Stimulated activated CD4-positive, alpha-beta T cell treated with anti-CD3 and anti-CD28 coated beads, Interleukin-15, amount 100 ng/mL, for 48 hours (primary cell): ENCODE measurements at regions not wholly inside any gene's neighbourhood (a gene's known extent, or its start where the extent isn't known, plus 50 kb on each side); places are given as distances from the start of the nearest gene placed in this dataset.

Experiments
- DNase-seq, 2 donors: peaks; one replicate each; pipeline ENCODE4 v3.0.0-alpha.2; 2020; ENCODE audit warnings: low read depth in 2 of 2

DNA sequence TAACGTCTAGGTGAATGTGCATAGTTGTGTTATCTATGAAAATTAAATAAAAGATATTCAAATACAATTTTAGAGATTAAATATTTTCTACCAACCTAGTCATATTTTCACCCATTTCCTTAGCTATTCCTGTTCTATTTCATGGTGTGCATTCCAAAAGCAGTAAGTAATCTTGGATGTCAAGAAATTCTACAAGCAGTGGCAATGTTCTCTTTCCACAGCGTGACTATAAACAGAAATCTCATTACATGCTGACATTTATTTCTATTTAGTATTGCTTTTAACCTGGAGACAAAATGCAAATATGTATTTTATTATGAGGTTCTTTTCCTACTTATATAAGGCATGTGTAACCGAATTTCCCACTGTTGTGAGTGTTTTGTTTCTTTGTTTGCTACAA, 510.0 kb downstream of the ACTL7B start:
- no peak for DNase-seq

DNA sequence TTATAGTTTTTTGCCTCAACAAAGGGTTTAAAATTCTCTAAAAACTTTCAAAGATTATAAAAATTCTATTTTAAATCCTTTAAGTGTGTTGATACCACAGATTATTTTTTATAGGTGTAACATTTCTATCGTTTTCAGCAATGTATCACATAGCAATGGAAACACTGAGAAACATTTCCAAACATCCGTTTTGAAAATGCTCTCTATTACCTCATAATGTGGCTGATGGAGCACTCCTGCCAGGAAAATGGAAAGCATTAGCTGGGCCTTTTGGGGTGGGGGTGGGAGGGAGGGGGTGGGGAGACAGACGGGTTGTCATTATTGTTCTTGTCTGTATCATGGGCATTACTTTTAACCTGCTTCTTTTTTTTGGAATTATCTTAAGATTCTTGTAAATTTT, 516.5 kb downstream of the ACTL7B start:
- DNase-seq = no peak

DNA sequence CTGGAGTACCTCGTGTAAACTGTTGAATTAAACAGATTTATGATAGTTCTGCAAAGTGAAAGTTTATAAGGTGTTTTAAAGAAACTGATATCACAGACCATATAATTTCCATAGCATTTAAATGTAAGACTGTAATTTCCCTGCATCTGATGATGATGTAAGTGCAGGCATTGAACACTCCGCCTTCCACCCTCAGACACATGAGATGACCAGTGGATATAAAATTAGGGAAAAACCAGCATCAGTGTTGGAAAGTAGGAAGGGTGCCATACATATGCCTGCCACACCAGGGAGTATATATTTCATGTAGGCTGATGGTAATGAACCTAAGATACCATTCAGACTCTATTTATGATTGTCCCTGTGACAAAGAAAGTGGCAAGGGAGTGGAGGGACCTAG, 519.2 kb downstream of the ACTL7B start:
- no peak for DNase-seq

DNA sequence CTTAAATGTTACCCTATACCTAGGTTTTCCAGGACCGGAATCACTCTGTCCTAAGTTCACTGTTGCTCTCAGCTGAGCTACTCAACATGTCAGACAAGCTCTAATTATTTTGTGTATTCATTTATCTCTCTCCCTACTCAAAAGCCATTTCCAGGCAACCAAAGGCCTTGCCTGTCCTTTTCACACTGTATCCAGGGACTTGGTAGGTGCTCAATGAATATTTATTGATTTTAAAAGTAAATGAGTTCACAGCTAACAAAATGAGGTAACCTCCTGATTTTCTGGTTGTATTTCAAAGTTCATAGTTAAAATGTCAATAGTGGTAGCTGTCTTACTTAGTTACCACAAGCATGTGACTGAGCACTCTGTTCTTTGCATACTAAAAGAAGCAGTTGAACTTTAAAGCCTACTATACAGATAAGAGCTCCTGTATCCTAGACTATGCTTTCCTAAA, 522.2 kb downstream of the ACTL7B start:
- DNase-seq = no peak

DNA sequence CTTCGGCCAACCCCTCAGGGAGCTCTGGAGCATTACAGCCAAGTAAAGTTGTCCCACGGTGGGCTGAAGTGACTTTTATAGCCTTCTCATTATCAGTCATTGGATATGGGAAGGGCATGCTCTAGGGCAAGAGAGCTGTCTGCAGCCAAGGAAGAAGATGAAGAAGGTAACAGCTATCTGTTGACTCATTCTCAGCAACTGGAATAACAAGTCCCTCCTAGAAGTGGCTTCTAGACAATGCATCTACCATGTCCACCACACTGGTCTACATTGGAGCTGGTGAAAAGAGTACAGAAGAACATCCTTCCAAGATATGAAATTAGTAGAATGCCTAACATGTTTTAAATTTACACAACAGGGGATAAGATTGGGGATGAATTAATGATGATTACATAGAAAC, 524.2 kb downstream of the ACTL7B start:
- DNase-seq = no peak

DNA sequence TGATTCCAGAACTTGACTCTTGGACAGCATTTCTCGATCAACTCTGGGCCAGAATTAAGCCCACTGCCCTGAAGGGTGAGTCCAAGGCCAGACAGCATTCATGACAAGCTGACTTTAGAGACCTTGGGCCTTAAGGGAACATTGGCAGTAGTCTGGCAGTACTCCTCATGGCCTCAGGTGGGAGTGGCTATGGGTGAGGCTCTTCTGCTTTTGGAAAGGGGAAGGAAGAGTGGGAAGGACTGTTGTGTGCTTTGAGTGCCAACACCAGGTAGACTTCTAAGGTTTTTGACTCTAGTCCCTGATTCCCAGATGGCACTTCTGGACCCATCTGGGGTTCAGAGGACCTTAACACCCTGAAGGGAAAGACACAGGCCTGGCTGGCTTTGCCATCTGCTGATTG, 530.4 kb downstream of the ACTL7B start:
- DNase-seq = no peak

DNA sequence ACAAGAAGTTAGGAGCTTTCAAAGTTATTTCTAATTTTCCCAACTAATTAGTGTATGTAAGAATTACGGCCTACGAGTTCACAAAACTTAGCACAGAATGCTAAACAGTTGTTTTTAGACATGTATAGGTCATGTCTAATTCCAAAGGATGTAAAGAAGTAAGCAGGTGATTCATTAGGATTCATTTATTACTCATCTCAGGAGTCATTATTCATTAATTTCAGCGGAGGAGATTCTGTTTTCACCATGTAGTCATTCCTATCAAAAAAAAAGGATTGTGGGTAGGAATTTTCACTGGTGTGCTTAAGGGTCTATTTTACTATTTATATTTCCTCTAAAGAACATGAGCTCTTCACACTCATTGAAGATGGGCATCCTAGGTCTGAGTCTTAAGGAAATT, 532.2 kb downstream of the ACTL7B start:
- DNase-seq = no peak

DNA sequence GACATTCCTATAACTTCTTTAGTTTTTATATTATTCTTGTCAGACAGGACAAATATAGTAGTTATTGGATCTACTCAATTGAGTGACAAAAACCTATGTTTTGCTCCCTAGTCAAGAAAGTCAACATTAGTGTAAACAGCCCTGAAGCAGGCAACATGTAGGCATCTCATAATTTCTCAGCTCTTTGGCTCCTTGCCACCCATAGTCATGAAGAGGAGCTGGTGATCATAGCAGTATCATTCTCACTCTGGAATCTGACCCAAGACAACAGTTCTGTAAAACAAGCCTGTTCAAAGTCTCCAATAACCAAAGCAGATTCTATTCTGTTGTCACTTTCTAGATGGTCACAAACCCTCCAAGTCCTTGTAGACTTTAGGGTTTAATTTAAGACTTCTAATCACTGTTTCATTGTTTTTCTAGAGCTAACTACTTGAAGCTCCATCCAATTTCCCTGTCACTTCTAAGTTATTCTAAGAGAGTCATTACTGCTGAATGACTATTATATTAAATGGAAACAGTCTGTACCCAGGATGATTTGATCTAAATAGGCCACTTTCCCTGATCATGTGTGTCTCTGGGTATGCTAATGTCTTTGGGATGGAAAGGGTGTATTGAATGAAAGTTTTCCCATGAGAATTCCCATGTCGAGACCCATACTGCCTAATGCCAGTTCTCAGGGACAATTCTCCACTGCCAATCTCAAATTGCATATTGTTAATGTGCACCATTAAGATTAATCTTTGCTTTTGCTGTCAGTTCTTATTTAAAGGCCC, 533.3 kb downstream of the ACTL7B start:
- DNase-seq = no peak

DNA sequence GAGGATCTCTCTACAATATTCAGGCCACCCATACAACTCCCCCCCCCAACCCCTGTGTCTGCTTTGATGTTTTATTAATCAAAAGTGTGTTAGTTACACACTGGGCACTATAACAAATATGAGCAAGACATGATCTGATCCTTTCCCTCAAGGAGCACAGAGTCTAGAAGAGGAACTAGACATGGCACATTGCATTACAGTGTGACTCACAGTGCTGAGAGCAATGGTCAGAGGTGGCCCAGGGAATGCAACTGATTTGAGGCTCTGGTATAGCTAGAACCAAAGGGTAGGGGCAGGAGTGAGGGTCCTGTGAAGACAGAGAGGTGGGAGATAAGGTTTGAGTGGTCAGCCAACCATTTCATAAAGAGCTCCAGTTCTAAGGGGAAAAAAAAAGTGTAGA, 539.2 kb downstream of the ACTL7B start:
- no peak for DNase-seq

DNA sequence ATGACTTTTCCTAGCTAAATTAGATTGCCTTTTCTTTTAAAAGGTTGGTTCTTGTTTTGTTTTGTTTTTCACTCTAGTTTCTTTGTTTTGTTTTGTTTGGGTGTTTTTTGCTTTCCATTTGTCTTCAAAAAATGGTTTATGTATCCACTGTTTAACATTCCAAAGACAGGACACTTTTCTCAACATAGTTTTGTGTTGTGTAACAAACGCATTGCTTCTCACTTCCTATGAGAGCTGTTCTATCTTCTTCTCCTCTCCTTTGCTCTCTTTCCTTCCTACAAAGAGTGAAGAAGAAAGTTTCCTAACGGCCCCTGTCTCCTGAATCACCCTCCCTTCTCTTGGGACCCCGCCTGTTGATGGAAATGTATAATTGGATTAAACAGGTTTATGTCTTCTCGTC, 539.7 kb downstream of the ACTL7B start:
- DNase-seq = no peak

DNA sequence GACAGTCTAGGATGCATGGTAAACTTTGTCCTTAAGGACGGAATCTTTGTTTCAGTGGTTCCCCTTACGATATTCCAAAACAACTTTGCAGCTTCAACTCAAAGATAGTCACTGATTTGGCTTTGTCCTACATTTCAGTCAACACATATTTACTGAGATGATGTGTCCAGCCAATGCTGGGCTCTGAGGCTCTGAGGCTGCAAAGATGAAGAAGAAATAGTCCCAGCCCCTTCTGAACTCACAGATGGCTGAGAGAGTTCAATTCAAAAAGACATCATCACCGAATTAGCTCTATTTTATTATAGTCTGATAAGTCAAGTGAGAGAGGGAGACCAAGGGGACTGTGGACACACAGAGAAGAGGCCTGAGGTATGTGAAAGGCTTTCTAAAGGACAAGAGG, 544.0 kb downstream of the ACTL7B start:
- no peak for DNase-seq

DNA sequence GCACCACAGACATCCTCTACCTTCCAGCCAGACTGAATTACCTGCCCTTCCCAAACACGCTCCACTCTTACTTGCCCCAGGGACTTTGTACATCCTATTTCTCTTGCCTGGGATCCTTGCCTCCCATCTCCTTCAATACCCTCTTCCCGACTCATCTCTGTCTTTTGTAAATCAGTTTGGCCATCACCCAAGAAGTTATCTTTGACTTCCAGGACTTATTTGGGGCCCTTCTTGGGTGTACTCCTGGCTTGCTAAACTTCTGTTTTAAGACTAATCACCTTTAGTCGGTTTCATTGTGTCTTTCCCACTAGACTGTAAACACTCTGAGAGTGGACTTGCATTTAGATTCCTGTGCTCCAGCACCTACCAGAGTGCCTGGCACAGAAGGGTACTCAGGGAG, 545.6 kb downstream of the ACTL7B start:
- no peak for DNase-seq

DNA sequence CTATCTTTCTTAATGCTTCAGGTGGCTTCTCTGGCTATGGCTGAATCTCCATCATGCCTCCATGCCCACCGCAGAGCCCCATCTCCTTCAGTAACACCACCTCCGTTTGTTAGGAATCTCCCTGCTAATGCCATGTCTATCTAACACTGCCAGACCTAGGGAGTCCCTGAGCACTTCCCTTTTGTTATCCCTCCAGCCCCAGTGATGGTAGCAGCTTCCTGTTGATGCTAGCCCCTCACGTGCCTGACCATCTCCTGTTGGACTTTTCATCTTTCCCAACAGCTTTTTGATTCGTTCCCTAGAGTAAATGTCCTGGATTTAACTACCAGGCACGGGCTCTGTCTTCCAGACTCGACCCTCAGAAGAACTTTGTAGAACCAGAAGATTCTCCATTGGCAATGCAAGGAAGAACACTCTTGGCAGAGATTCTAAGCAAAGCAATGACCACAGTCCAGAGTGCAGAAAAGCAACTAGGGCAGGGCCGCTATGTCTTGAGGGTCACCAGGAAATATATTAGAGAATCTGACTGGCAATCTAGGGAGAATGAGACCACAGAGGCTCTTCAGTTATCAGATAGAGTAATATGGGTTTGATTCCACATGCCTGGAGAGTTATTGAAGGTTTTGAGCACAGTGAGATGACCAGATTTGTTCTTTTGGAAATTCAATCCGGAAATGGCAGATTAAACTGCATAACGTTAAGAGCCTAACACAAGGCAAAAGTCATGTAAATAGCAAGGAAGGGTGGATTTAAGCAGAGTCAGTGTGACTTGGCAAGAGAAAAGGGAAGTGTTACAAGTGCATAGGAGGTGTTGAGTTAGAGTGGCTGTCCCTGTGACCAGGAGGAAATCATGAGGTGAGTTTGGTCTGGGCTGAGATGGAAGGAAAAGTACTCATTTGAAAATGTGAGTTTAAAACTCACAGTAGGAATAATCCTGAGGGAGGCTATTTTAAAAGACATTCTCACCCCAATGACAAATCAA, 555.2 kb downstream of the ACTL7B start:
- DNase-seq = no peak

DNA sequence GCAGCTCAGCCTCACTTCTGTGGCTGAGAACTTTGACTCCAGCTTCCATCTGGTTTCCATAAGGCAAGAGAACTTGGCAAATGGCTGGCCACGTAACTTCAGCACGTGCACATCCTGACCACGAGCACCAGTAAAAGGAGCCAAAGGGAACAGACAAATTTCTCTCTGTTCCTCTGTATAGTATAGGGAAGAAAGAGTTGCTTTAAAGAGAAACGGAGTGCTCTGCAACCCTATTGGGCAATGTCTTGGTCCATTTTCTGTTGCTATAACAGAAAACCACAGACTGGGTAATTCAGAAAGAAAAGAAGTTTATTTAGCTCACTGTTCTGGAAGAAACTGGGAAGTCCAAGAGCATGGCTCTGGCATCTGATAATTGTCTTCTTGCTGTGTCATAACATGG, 558.7 kb downstream of the ACTL7B start:
- no peak for DNase-seq

DNA sequence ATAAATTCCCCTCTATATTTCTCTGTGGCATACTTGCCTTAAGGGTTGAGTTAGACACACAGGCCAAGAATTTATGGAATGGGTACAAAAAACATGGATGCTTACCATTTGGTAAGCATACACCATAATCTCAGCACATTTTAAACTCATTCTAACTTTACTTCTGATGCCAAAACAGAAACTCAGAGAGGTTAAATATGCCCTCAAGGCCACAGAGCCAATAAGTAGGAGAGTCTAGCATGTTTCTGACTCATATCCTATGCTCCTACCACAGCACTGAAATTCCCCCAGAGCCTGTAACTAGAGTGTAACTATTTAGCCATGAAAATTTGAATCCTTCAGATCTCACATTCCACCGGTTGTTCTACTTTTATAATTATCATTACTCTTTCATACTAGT, 559.7 kb downstream of the ACTL7B start:
- no peak for DNase-seq

DNA sequence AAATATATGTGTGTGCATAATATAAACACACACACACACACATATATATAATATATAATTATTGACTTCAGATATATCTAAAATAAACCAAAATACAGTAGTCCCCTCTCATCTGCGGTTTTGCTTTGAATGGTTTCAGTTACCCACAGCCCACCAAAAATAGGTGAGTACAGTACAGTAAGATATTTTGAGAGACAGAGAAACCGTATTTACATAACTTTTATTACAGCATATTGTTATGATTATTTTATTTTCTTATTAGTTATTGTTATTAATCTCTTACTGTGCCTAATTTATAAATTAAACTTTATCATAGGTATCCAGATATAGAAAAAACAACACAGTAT, 564.2 kb downstream of the ACTL7B start:
- no peak for DNase-seq

DNA sequence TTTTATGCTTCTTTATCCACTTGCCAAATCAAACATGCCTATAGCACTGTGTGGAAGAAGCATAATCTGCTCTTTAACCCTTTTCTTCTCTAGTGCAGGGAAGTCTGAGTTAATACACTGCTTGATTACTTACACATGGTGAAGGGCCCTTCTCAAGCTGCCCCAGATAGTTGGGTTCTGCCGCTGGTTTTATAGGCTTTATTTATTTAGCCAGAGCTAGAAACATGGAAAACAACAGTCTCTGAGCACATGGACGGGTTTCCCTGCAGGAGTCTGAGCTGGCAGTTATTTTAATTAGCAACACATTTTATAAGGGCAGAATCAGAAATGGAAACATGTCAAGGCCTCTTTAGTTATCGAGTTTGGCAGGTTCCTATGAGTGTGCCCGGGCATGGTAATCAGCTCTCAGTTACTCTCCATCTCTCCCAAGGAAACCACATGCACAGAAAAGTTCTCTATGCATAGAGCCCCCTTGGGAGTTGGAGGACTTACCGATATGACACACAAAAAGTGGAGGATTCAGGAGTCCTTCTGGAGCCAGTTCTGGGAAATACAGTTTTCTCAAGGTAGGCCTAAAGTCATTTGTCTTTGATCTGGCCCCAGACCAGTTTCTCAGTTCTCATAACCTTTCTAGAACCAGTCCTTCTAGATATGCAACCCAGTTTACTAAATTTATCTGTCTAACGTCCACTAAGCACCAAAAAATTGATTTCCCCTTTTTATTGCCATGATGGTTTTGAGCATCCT, 564.8 kb downstream of the ACTL7B start:
- no peak for DNase-seq

DNA sequence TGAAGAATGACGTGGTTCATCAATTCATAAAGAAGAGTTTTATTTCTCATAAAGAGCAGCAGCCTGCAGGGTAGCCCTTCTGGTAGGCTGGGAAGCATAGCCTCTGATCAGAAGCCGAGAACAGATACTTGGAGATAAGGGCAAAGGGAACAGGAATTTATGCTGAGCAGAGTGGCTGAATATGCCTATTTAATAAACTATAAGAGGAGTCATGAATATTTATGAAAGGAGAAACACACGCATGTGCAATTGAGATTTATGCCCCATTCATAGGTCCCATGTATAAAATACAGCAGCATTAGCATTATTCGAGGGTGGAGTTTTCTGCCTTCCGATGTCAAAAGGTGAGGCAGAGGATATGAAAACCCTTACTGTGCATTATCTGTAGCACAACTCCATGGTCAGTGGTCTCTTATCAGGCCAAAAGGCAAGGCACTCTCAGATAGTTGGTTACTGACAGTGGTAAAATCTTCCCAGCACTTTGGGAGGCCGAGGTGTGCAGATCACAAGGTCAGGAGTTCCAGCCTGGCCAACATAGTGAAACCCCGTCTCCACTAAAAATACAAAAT, 569.1 kb downstream of the ACTL7B start:
- no peak for DNase-seq

DNA sequence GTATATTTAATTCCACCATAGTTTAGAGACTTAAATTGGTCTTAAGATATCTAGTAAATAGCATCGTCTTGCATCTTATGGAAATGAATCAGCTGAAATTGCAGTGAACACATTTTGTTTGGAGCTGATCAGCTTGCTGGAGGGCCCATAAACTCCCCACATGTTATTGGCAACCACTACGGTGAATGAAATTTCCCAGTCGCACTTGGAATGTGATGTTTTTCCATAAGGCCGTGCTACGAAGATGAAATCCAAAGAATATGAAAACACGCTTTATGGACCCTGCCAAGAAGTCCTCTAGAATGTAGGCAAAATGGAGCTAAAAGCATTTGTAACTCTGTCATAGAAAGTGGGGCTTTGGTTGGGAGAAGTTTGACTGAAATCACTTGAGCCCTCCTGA, 572.1 kb downstream of the ACTL7B start:
- no peak for DNase-seq

DNA sequence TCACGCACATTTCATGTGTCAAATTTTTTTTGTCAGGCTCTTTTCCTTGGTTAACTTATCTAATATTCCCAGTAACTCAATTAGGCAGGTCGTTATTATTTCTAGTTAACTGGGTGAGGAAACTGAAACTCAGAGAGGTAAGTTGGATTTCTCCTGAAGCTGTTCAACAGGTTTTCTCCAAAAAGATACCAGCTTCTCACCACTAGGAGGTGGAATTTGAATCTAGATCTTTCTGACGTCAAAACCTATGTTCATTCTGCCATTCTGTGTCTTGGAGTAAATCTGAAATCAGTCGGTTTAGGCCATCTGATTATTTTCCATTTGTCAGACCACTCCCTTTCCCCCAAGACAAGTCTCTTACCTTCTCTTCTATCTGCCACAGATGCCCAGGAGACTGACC, 572.9 kb downstream of the ACTL7B start:
- no peak for DNase-seq

DNA sequence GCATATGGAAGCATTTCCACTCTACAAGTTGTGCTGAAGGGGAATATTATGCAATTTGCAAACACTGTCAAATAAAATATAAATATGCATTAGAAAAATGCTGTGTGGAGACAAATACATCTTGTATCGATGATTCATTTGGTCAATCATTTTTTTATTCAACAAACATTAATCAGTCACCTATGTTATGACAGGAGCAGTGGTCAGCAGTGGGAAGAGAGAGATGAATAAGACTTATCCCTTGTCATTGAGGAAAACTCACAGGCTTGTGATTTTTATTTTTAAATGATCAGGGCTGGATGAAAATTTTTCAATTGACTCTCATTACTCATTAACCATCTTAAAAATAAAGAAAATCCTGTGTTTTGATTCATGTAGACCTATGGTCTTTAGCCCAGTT, 574.1 kb downstream of the ACTL7B start:
- DNase-seq = no peak

DNA sequence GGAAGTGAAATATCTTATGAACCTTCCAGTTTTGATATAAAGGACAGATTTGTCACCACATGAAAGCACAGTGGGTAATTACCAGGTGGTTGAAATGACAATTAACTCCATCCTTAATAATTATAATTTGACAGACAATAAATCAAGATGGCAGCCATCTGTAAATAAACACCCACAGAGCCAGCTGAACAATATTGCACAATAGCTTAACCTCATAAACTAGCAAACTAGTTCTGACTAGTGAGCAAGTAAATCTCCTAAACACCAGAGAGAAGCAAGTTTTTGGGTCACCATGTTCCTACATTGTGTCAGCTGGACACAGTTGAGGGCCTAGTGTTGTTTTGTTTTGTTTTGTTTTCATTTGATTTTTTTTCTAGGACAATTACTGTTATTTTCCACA, 577.4 kb downstream of the ACTL7B start:
- DNase-seq = no peak
